Skin epidermis (tissue), 12 donors: ENCODE measurements at regions not wholly inside any gene's neighbourhood (a gene's known extent, or its start where the extent isn't known, plus 50 kb on each side); places are given as distances from the start of the nearest gene placed in this dataset.
"Not testable (repeated sequence)": the region's sequence is repeated elsewhere in the genome, so short reads cannot be mapped to it uniquely, and the experiment has no call there.

Source experiments
- H3K27ac ChIP-seq, 21 experiments: fragments of 200-600 bp; sonication (generic) in 11 of 21; one replicate each; pipeline ENCODE4 v1.5.0; 2020; ENCODE audit warnings: mild to moderate bottlenecking in 3 of 21, inconsistent platforms in 2 of 21, moderate library complexity in 2 of 21
- H3K4me3 ChIP-seq, 7 experiments: fragments of 200-600 bp; sonication (generic) in 2 of 7; one replicate each; pipeline ENCODE4 v1.5.0; 2020; ENCODE audit warnings: inconsistent platforms in 2 of 7, mild to moderate bottlenecking in 2 of 7, moderate library complexity in 1 of 7

DNA sequence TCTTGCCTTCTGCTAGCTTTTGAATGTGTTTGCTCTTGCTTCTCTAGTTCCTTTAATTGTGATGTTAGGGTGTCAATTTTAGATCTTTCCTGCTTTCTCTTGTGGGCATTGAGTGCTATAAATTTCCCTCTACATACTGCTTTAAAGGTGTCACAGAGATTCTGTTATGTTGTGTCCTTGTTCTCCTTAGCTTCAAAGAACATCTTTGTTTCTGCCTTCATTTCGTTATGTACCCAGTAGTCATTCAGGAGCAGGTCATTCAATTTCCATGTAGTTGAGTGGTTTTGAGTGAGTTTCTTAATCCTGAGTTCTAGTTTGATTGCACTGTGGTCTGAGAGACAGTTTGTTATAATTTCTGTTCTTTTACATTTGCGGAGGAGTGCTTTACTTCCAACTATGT lies 1639.2 kb upstream of the TMEFF2 start:
- H3K4me3 ChIP-seq, H3K27ac ChIP-seq: not testable (repeated sequence)

DNA sequence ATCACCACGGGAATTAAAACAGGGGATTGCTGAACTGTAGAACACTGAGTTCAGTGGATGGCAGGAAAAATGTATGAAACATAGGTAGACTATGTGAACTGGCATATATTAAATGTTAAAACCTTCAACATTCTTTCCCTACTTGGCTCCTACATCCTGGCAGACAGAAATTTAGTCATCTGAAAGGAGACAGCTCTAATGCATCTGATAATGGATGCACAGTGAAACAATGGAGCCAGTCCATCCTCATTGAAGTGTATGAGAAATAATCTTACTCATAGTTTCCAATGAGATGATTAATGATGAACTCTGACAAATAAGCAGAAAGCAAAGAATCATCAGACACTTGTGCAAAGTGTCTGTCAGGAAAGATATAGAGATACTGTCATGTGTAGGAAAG lies 1629.7 kb upstream of the TMEFF2 start:
- H3K4me3 ChIP-seq = no peak overlapping the region
- no peak overlapping the region for H3K27ac ChIP-seq

DNA sequence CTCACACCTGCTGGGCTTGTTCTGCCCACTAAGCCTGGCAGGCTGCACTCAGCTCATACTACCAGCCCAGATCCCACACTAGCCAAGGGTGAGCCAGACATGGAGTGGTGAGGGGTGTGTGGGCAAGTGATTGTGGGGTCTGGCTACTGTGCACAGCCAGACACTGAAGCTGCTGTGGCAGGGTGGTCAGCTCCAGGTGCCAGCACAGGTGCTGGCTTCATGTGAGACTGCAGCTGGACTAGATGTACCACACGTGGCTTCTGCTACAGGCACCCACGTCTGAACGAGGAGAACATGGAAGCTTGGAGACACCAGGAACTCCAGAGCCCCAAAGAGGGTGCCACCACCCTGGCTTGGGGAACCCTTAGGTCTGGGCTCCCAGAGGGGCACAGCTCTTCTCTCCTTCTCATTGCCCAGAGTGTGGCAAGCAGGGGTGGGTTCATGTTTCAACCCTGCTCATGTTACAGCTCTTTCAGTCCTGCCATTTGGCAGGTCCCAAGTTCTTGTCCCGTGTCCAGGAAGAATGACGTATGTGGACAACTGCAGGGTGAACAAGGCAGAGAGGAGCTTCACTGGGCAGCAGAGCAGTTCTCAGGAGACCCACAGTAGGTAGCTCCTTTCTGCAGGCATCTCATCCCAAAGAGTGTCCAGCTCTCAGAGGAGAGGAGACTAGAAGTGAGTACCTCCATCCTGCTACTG lies 1624.2 kb upstream of the TMEFF2 start:
- H3K27ac ChIP-seq = no peak overlapping the region
- H3K4me3 ChIP-seq = no peak overlapping the region

DNA sequence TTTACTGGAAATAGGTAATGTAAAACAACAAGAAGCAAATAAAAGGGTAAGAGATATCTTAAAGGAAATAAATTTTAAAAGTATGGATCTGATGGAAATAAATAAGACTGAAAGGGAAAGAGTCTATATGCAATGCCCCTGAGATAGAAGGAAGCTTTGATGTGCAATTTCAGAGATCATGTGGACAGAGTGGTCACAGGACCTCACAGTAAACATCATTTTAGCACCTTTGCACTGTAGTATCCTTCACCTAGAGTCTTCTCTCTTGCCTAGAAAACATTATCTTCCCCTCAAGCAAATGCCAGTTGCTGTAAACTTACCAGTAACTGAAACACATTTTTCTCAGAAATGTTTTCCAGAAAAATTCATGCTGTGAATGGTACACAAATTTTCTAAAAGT lies 1621.3 kb upstream of the TMEFF2 start:
- no peak overlapping the region for H3K4me3 ChIP-seq
- no peak overlapping the region for H3K27ac ChIP-seq

DNA sequence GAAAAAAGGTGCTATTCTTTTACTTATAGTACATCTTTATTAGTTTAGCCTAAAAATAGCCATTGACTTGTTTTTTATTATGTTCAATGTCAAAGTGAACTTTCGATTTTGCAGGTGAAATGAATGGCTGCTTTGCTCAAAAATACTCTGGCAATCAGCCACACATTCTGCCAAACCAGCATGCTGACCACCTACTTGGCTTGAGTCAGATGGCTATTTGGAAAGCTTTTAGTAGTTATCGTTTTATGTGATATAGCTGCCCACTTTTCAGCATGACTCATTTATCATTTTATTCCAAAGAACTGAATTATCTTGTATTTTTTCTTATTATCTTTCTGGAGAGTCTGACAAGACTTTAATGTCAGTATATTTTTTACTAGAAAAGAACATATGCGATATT lies 1615.8 kb upstream of the TMEFF2 start:
- H3K4me3 ChIP-seq = no peak overlapping the region
- H3K27ac ChIP-seq = no peak overlapping the region

DNA sequence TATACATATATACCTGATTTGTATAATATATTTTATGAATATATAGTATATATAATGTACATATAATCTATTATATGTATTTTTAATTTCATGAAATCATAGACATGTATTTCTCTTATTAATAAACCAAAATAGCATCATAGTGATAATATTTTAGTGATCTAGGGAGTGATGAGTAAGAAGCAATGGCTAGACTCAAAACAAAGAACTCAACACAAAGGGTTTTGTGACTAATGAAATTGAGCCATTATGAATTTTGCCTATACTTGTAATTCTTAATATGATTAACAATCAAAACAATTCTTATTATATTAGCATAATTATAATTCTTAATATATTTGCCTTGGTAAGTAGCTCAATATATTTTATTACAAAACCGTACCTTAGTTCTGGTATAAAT lies 1614.1 kb upstream of the TMEFF2 start:
- no peak overlapping the region for H3K4me3 ChIP-seq
- H3K27ac ChIP-seq = no peak overlapping the region

DNA sequence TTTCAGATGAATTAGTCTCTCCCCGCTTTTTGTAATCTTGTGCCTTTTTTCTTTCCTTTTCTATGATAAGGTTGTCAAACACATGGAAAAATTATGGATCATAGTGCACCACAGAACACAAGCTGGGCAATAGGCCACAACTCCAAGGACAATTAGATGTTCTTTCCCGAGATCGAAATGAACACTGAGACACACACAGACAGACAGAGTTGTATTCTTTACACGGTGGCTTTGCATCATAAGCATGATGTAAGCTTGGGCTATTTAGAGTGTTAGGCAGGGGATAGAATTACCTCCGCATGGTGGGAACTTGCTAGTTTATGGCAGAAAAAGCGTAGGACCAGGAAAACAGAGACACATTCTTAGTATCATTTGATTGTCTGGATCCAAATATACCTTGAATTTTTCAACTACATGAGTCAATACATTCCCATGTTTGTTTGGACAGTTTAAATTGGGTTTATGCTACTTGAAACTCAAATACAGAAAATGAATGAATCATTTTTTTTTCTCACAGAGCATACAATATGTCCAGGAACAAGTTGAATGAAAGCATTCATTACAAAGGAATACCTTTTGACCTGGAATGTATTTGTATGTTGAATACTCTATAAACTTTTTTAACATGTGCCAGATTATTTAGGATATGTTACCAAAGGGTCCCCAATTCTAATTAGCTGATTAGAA lies 1611.5 kb upstream of the TMEFF2 start:
- Histone ChIP-seq H3K27ac (no peak overlapping the region), H3K4me3 (no peak overlapping the region)

DNA sequence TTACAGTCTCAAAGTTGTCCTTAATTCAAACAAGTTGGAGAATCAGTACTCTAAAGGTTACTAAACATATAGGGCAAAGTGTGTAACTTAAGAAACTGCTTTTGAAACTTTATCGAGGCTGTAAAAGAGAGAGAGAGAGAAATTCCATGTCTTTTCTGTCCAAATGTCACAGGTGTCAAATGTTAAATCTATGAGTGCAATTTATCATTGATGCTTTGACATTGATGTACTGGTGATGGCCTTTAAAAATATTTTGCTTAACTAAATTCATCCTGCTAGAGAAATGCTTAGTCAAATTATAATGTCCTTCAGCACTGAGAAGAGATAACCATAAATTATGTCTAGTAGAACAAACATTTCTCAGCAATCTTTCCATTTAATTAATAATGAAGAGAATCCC lies 1602.1 kb upstream of the TMEFF2 start:
- H3K4me3 ChIP-seq = no peak overlapping the region
- no peak overlapping the region for H3K27ac ChIP-seq

DNA sequence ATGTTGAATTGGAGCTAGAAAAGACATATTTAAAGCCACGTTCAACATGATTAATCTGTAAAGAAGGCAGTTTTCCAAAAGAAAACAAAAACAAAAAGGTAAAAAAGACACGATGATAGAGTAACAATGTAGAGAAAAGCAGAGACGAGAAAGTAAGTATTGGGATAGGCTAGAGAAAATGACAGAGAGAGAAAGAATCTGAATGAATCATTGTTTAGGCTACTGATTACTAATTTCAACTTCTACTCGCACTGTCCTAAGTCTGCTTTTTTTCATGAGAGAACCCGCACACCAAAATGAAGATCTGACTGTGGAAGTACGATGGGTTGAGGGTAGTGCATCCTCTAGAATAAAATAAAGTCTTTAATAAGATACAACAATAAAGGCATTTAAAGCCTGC lies 1599.2 kb upstream of the TMEFF2 start:
- Histone ChIP-seq H3K27ac (no peak overlapping the region), H3K4me3 (no peak overlapping the region)

DNA sequence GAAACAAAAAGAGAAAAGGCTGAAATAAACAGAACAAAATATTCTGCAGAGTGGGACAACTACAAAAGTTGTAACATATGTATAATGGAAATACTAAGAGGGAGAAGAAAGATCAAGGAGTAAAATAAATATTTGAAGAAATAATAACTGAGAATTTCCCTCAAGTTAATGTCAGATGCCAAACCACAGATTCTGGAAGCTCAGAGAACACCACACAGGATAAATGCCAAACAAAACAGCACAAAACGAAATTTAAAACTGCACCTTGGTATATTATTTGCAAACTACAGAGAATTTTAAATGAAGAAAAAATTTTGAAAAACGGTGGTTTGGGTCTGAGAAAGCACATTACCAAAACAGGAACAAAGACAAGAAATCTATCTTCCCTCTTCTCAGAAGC lies 1588.9 kb upstream of the TMEFF2 start:
- no peak overlapping the region for H3K27ac ChIP-seq
- no peak overlapping the region for H3K4me3 ChIP-seq

DNA sequence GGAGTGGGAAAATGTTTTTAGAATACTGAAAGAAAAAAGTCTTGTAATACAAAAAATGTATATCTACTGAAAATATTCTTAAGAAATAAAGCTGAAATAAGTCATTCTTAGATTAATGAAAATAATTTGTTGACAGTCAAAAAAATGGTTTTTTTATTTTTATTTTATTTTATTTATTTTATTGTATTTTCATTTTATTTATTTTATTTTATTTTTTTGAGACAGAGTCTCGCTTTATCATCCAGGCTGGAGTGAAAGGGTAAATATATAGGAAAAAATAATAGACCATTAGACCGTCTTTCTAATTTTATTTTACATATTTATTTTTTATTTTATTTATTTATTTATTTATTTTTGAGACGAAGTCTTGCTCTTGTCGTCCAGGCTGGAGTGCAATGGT lies 1583.6 kb upstream of the TMEFF2 start:
- Histone ChIP-seq H3K4me3 (no peak overlapping the region), H3K27ac (no peak overlapping the region)

DNA sequence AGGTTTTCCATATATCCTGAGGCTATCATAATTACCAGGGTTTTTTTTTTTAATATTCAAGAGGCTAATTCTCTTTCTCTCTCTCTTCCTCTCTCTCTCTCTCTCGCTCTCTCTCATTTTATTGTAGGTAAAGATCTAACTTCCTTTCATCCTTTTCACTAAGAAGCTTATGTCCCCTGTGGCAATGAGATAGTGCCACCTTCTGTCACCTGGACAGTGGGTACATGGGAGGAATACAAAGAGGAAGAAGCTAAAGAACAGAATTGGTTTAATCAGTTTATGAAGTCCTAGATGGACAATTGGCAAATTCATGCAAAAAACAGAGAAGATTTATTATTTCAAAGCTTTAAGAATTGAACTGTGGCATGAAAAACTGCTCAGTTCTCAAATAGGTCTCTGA lies 1582.3 kb upstream of the TMEFF2 start:
- Histone ChIP-seq H3K4me3 (no peak overlapping the region), H3K27ac (no peak overlapping the region)

DNA sequence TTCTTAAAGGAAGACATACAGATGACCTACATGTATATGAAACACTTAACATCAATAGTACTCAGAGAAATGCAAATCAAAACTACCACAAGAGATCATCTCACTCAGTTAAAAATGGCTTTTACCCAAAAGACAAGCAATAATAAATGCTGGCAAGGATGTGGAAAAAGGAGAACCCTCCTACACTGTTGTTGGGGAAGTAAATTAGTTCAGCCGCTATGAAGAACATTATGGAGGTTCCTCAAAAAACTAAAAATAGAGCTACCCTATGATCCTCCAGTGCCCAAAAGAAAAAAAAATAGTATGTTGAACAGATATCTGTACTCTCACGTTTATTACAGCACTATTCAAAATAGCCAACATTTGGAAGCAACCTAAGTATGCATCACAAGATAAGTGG lies 1579.4 kb upstream of the TMEFF2 start:
- no peak overlapping the region for H3K27ac ChIP-seq

DNA sequence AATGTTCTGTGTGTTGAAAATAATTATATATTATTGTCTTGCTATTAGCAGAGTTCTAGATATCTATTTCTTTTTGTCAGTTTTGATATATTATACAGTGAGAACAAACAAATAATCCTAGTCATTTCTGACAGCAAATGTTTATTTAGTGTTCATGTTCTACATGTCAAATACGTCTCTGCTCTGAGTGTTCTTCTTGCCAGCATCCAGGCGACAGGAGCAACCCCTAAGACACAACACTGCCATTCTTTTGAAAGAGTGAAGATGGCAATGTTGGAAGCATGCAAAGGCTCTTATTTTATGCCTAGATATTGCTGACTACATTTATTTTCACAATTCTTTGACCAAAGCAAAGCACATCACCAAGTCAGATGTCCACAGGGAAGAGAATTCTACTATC lies 1556.6 kb upstream of the TMEFF2 start:
- Histone ChIP-seq H3K4me3 (no peak overlapping the region), H3K27ac (no peak overlapping the region)

More for the DNA sequence above, 1579.4 kb upstream of the TMEFF2 start:
- H3K4me3 ChIP-seq = no peak overlapping the region

DNA sequence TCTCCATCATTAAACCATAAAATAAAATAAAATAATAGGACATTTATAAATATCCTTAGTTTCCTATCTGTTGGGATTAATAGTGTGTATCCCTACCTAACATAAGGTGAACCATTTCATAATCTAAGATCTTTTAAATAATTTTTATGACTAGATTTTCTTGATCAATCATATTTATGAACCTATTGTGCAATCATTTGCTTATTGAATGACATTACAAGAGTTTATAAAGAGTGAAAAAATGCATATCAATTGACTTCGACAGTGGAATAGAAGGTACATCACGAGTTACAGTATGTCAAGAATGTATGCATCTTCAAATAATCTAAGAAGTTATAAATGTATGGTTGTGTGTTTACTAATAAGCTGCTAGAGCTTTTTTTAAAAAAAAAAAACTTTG lies 1554.8 kb upstream of the TMEFF2 start:
- Histone ChIP-seq H3K4me3 (no peak overlapping the region), H3K27ac (no peak overlapping the region)

DNA sequence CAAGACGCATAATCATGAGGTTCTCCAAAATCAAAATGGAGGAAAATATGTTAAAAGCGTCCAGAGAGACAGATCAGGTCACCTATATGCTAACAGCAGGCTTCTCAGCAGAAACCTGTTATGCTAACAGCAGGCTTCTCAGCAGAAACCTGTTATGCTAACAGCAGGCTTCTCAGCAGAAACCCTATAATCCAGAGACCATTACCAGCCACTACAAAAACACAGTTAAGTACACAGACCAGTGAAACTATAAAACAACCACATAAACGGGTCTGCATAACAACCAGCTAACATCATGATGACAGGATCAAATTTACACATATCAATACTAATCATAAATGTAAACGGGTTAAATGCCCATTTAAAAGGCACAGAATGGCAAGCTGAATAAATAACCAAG lies 1548.4 kb upstream of the TMEFF2 start:
- Histone ChIP-seq H3K27ac (no peak overlapping the region), H3K4me3 (no peak overlapping the region)

DNA sequence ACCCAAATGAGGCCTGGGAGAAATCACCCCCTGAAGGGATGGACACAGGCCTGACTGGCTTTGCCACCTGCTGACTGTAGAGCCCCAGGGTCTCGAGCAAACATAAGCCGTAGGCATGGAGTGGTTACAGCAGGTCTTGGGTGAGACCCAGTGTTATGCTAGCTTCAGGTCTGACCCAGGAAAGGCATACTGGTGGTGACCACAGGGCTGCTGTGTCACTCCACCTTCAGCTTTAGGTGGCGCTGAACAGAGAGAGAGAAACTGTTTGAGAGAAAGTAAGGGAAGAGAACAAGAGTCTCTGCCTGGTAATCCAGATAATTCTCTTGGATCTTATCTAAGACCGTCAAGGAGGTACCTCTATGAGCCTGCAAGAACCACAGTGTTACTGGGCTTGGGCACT lies 1544.2 kb upstream of the TMEFF2 start:
- no peak overlapping the region for H3K4me3 ChIP-seq

DNA sequence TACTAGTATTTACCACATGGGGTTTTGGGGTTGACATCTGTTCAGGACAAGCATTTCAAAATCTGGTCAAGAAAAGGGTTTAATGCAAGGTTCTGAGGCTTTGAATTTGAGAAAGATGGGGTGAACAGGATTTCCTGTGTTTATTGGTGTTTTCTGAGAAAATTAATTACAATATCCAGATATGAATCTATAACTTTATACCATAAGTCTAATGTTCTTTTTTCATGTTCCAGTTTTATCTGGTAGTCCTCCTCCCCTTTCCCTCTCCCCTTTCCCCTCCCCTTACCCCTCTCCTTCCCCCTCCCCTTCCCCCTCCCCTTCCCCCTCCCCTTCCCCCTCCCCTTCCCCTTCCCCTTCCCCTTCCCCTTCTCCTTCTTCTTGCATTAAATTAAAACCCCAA lies 1518.2 kb upstream of the TMEFF2 start:
- Histone ChIP-seq H3K4me3 (no peak overlapping the region), H3K27ac (no peak overlapping the region)

More for the DNA sequence above, 1544.2 kb upstream of the TMEFF2 start:
- no peak overlapping the region for H3K27ac ChIP-seq

DNA sequence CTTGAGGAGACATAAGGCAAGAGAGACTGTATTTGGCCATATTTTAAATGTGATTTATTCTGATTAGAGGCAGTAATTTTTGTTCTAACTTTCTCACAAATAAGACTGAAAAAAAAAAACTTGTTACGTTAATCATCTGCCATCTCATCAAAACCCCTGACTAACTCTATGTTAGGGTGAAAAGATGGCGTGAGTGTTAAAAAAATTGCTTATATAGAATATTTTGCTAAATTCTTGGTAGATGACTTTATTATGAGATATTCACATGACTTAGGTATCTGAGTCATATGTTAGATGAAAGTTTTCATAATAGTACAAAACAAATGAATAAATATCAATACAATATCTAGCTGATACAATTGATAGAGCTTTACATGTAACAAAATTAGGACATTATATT lies 1508.7 kb upstream of the TMEFF2 start:
- H3K4me3 ChIP-seq = no peak overlapping the region
- no peak overlapping the region for H3K27ac ChIP-seq

DNA sequence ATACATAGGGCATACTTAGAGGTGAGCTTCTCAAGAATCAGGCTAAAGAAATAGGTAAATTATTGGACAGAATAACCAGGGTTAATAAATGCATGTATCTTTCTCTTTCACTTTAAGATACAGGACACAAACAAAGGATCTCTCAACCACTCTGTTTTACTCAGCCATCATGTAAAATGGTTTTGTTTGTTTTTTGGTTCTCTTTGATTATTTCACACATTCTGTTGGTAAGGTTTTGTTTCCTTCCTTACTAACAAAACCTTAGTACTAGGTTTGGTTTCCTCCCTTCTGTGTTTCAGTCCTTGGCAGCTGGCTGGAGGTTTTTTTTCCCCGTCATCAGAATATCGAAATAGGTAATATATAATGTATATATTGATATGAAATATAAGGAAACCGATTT lies 1506.8 kb upstream of the TMEFF2 start:
- H3K4me3 ChIP-seq = no peak overlapping the region
- no peak overlapping the region for H3K27ac ChIP-seq

DNA sequence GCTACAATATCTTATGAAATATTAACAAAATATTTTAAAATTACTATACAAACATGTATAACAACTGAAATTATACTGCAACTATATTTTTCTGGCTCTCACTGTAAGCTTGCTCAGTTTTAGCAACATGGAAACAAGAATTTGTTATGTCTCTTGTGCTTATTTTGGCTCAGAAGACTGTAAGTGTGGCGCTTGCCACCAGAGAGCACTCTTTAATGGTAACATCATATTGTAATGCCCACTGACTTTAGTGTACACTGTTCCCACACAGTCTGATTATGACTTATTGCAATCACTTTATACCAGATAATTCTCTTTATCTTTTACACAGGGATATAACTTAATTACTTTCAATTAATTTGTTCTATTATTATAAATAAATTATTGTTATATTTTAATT lies 1500.6 kb upstream of the TMEFF2 start:
- H3K4me3 ChIP-seq = no peak overlapping the region
- H3K27ac ChIP-seq = no peak overlapping the region

DNA sequence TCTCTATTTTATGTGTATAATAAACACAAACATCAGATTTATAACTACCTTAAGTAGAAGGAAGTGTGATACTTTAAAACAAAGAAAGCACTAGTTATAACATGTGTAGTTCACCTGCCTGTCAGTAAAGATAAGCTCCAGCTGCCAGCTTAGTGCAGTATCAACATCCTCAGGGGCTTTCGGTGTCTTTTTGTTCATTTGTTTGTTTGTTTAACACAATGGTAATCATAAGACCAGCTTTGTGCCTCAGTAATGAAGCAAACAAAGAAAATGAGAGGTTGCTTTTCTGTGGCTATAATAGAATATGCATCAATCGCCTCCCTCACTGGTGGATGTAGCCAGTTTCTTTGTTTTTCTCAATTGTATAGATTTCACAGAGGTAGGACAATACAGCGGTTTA lies 1499.0 kb upstream of the TMEFF2 start:
- H3K27ac ChIP-seq = no peak overlapping the region

More for the DNA sequence above, 1499.0 kb upstream of the TMEFF2 start:
- no peak overlapping the region for H3K4me3 ChIP-seq
